ENCODE measurements at regions not wholly inside any gene's neighbourhood (a gene's known extent, or its start where the extent isn't known, plus 50 kb on each side); places are given as distances from the start of the nearest gene placed in this dataset.

GRCh38 chr1:212558693-212559480 lies 49.7 kb upstream of the ATF3 start:
- peak; percentile 85 for DNase-seq (ENCODE audit: low read depth)

Measured in stimulated activated CD8-positive, alpha-beta memory T cell treated with anti-CD3 and anti-CD28 coated beads, Interleukin-12 subunit alpha, Interleukin-12 subunit beta, amount 100 ng/mL, for 4 hours (primary cell).